ENCODE measurements at regions not wholly inside any gene's neighbourhood (a gene's known extent, or its start where the extent isn't known, plus 50 kb on each side); places are given as distances from the start of the nearest gene placed in this dataset.

GRCh38 chr14:34171431-34172172 lies 220.7 kb upstream of the EGLN3 start:
- no peaks in the 10 kb centered on the region for H4K20me1 ChIP-seq (ENCODE audit: control insufficient read depth, extremely low read depth, insufficient read depth, low read length)
- H3K9ac ChIP-seq (ENCODE audit: insufficient read depth, low read length) = no peak overlapping the region
- DNase-seq (ENCODE audit: low read depth in 2 of 2) = no peak
- no peaks in the 10 kb centered on the region for H3K27me3 ChIP-seq (ENCODE audit: control insufficient read depth, insufficient read depth, low read length)
- H3K9me3 ChIP-seq (ENCODE audit: control insufficient read depth, insufficient read depth, low read depth, low read length) = no peaks in the 10 kb centered on the region
- no peak overlapping the region for H2AFZ ChIP-seq (ENCODE audit: low read length)
- H3K4me2 ChIP-seq (ENCODE audit: extremely low read depth, insufficient read depth, low read length) = no peak overlapping the region
- no peak overlapping the region for H3K27ac ChIP-seq (ENCODE audit: insufficient read depth, low read length)
- H3K4me1 ChIP-seq (ENCODE audit: control insufficient read depth, extremely low read depth, insufficient read depth, low read length) = no peaks in the 10 kb centered on the region
- no peaks in the 10 kb centered on the region for H3K36me3 ChIP-seq (ENCODE audit: control insufficient read depth, insufficient read depth, low read length)
- no peak for TF ChIP-seq EZH2 (IDR thresholded peaks at IDR 0.05; ENCODE audit: low read length, missing control alignments)
- TF ChIP-seq CTCF (conservative IDR thresholded peaks at IDR 0.05 in 1 of 2, IDR thresholded peaks at IDR 0.05 in 1 of 2; ENCODE audit: low read depth in 1 of 2, low read length in 2 of 2) = no peak
- no peaks in the 10 kb centered on the region for H3K79me2 ChIP-seq (ENCODE audit: control insufficient read depth, insufficient read depth, low read length)
- H3K4me3 ChIP-seq (replicated peaks in 1 of 4; ENCODE audit: control extremely low read depth in 1 of 4, insufficient read depth in 1 of 4, low read depth in 3 of 4, low read length in 4 of 4) = no peak overlapping the region

GRCh38 chr14:34170882-34171281 lies 220.0 kb upstream of the EGLN3 start:
- H3K4me1 ChIP-seq (ENCODE audit: control insufficient read depth, extremely low read depth, insufficient read depth, low read length) = no peaks in the 10 kb centered on the region
- no peak overlapping the region for H3K4me3 ChIP-seq (replicated peaks in 1 of 4; ENCODE audit: control extremely low read depth in 1 of 4, insufficient read depth in 1 of 4, low read depth in 3 of 4, low read length in 4 of 4)
- no peaks in the 10 kb centered on the region for H3K27me3 ChIP-seq (ENCODE audit: control insufficient read depth, insufficient read depth, low read length)
- DNase-seq (ENCODE audit: low read depth in 2 of 2) = no peak
- H2AFZ ChIP-seq (ENCODE audit: low read length) = no peak overlapping the region
- no peaks in the 10 kb centered on the region for H4K20me1 ChIP-seq (ENCODE audit: control insufficient read depth, extremely low read depth, insufficient read depth, low read length)
- no peak overlapping the region for H3K27ac ChIP-seq (ENCODE audit: insufficient read depth, low read length)
- no peaks in the 10 kb centered on the region for H3K79me2 ChIP-seq (ENCODE audit: control insufficient read depth, insufficient read depth, low read length)
- H3K9me3 ChIP-seq (ENCODE audit: control insufficient read depth, insufficient read depth, low read depth, low read length) = no peaks in the 10 kb centered on the region
- H3K4me2 ChIP-seq (ENCODE audit: extremely low read depth, insufficient read depth, low read length) = no peak overlapping the region
- no peaks in the 10 kb centered on the region for H3K36me3 ChIP-seq (ENCODE audit: control insufficient read depth, insufficient read depth, low read length)
- H3K9ac ChIP-seq (ENCODE audit: insufficient read depth, low read length) = no peak overlapping the region
- no peak for TF ChIP-seq CTCF (conservative IDR thresholded peaks at IDR 0.05 in 1 of 2, IDR thresholded peaks at IDR 0.05 in 1 of 2; ENCODE audit: low read depth in 1 of 2, low read length in 2 of 2)
- no peak for TF ChIP-seq EZH2 (IDR thresholded peaks at IDR 0.05; ENCODE audit: low read length, missing control alignments)

GRCh38 chr14:34169561-34169960 lies 218.7 kb upstream of the EGLN3 start:
- Histone ChIP-seq H3K4me3 (replicated peaks in 1 of 4; ENCODE audit: control extremely low read depth in 1 of 4, insufficient read depth in 1 of 4, low read depth in 3 of 4, low read length in 4 of 4) (no peak overlapping the region), H3K9ac (ENCODE audit: insufficient read depth, low read length) (no peak overlapping the region), H3K27me3 (ENCODE audit: control insufficient read depth, insufficient read depth, low read length) (no peaks in the 10 kb centered on the region), H3K4me2 (ENCODE audit: extremely low read depth, insufficient read depth, low read length) (no peak overlapping the region), H3K9me3 (ENCODE audit: control insufficient read depth, insufficient read depth, low read depth, low read length) (no peaks in the 10 kb centered on the region), H4K20me1 (ENCODE audit: control insufficient read depth, extremely low read depth, insufficient read depth, low read length) (no peaks in the 10 kb centered on the region), H3K79me2 (ENCODE audit: control insufficient read depth, insufficient read depth, low read length) (no peaks in the 10 kb centered on the region), H3K4me1 (ENCODE audit: control insufficient read depth, extremely low read depth, insufficient read depth, low read length) (no peaks in the 10 kb centered on the region), H3K27ac (ENCODE audit: insufficient read depth, low read length) (no peak overlapping the region), H2AFZ (ENCODE audit: low read length) (no peak overlapping the region), H3K36me3 (ENCODE audit: control insufficient read depth, insufficient read depth, low read length) (no peaks in the 10 kb centered on the region)
- TF ChIP-seq EZH2 (IDR thresholded peaks at IDR 0.05; ENCODE audit: low read length, missing control alignments) = no peak
- TF ChIP-seq CTCF (conservative IDR thresholded peaks at IDR 0.05 in 1 of 2, IDR thresholded peaks at IDR 0.05 in 1 of 2; ENCODE audit: low read depth in 1 of 2, low read length in 2 of 2) = no peak
- no peak for DNase-seq (ENCODE audit: low read depth in 2 of 2)
